NCI-H524 (cell line): ENCODE measurements at regions not wholly inside any gene's neighbourhood (a gene's known extent, or its start where the extent isn't known, plus 50 kb on each side); places are given as distances from the start of the nearest gene placed in this dataset.

ENCODE experiments used
- DNase-seq, 2 experiments: peaks; one replicate each; lab custom pipeline; 2025; lab: John Stamatoyannopoulos, UW

- DNase-seq, result no peak
Measured at GRCh38 chr6:139852067-139852466, 477.6 kb upstream of the CITED2 start.

DNA sequence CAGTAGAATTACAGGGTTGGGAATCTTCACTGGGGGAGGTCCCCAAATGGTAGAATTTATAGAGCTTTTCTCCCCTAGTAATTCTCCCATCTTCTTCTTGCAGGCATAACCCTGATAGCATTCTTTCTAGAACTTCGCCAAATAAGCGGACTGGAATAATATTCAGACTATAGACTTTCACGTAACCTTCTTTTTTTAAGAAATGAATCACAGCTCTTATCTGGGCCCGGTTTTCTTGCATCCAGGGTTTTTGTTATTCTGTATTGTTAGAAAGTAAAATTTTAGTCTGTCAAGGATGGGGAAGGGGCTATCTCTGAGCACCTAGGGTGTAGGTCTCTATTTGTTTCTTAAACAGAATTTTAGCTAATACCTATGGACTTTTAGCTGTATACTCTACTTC lies 476.8 kb upstream of the CITED2 start:
- DNase-seq, result no peak

DNA sequence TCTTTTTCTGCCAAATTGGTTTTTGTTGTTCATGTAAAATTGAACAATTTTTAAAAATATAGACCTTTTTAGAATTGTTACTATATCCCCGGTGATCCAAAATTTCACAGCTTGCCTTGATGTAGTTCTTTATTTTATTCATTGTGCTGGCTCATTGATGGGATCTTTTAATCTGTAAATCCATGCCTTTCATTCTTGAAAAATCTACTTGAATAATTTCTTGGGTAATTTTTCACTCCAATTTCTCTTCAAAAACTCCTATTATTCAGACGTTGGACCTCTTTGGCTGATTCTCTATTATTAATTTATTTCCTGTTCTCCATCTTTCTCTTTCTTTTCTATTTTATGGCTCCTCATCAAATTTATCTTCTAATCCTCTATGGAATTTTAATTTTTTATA lies 476.1 kb upstream of the CITED2 start:
- no peak for DNase-seq

GRCh38 chr6:139847457-139847813 lies 473.0 kb upstream of the CITED2 start:
- DNase-seq, result peak in 1 of 2 experiments; percentile 22

- no peak for DNase-seq
Measured at GRCh38 chr6:139846538-139847456, 472.3 kb upstream of the CITED2 start.

- no peak for DNase-seq
Measured at GRCh38 chr6:139844907-139845306, 470.5 kb upstream of the CITED2 start.

- DNase-seq, result no peak
Measured at GRCh38 chr6:139841794-139842215, 467.4 kb upstream of the CITED2 start.

- DNase-seq, result no peak
Measured at GRCh38 chr6:139839506-139840156, 465.2 kb upstream of the CITED2 start.

GRCh38 chr6:139834232-139834631 lies 459.8 kb upstream of the CITED2 start:
- DNase-seq, result no peak

GRCh38 chr6:139833592-139833991 lies 459.1 kb upstream of the CITED2 start:
- no peak for DNase-seq

DNA sequence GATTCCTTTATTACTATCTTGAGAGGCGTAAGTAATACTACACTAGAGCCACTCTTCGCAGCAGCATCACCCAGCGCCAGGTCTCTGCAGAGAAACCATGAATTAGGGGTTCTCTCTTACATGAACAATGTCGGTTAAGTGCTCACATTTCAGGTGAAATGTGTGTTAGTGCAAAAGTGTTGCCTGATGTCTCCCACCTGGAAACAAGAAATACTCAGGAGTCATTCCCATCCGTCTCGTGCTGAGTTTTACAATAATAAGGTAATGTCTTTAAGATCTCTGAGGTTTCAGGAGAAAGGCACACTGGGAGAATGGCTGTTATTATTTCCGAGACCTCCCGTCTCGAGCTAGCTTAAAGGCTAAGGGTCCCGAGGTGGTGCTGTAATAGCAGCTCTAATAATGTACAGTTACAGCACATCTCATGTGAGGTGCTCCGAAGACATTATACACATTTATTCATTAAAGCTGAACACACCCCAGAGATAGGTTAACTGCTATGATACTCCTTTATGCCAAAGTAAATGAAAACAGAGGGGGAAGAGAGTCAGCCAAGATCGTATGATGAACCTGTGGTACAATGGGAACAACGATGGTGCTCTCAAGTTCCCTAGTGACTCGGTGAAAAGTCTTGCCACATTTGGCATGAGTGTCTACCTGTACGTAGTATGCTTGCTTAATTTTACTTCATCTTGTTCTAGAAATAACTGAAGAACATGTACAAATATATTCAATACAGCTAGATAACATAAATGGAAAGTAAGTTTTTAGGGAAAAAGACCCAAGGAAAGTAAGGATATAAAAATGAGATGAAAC lies 458.3 kb upstream of the CITED2 start:
- DNase-seq, result no peak

GRCh38 chr6:139829576-139829975 lies 455.1 kb upstream of the CITED2 start:
- peak in 1 of 2 experiments; percentile 29 for DNase-seq

- no peak for DNase-seq
Measured at GRCh38 chr6:139828751-139829519, 454.5 kb upstream of the CITED2 start.

DNA sequence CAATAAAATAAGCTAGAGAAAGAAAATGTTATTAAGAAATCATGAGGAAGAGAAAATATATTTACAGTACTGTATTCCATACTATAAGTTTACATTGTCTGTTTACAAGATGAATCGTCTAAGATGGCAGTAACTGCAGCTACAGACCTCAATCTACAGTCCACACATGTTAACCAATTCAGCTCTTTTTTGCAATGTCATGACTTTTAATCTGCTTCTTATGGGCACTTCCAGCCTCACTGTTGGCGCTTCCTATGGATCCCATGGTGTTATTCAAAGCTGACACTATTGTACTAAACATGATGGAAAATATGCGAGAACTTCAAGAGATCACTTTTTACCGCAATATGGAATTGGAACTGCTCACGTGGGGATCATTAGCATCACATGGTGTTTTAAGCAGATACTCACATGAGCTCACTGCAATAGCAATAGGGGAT lies 451.5 kb upstream of the CITED2 start:
- no peak for DNase-seq

DNA sequence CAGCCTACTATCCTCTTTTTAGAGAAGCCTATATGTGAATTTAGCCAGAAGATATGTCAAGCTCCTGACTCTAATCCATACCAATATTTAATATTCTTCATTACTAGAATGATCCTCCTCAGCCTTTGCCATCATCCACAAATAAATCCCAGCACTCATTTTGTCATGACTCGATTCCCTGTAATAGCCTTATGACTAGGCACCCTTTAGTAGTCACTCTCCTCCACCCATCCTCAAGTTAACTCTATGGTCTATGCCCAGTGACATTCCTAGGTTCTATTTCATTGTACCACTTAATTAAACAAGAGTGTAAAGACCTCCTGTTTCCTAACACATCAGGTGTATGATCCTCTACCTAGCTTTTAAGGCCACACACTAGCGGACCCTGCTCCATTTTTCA lies 450.4 kb upstream of the CITED2 start:
- DNase-seq, result no peak

DNA sequence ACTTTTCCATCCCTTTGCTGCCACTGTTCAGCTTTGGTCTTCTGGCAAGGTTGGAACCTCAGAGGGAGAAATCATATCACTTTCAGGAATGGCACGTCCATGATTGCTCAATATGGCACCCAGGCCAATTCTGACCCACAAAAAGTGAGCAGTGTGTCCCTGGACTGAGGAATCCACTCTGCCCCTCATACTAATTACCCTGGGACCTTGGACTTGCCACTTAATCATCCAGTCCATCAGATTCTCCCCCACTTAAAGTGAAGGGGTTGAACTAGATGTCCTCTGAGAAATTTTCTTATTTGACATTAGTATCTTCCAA lies 449.3 kb upstream of the CITED2 start:
- DNase-seq, result no peak

- DNase-seq, result no peak
Measured at GRCh38 chr6:139823099-139823807, 448.8 kb upstream of the CITED2 start.

DNA sequence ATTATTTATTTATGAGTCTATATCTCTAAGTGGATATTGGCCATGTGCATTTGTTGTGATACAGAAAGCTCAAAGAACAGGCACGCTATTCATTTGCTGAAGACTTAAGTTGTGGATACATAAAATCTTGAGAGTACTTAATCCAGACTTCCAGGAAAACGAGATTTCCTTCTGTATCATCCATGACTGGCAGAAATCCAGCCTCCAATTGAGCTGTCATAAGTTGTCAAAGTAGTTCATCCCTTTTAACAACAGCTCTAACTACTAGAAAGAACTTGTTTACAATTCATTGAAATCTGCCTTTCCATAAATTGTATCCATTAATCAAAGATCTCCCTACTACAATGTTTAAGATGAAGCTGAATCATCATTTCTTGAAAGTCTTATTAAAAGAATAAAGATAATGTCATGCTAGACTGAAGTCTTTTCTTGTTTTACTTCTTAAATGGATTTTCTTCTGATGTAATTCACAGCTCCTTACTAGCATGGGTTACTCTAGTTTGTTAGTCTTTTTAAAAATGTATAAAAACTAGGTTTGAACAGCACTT lies 447.3 kb upstream of the CITED2 start:
- no peak for DNase-seq

- no peak for DNase-seq
Measured at GRCh38 chr6:139820210-139820609, 445.8 kb upstream of the CITED2 start.

- DNase-seq, result no peak
Measured at GRCh38 chr6:139819776-139820175, 445.3 kb upstream of the CITED2 start.

DNA sequence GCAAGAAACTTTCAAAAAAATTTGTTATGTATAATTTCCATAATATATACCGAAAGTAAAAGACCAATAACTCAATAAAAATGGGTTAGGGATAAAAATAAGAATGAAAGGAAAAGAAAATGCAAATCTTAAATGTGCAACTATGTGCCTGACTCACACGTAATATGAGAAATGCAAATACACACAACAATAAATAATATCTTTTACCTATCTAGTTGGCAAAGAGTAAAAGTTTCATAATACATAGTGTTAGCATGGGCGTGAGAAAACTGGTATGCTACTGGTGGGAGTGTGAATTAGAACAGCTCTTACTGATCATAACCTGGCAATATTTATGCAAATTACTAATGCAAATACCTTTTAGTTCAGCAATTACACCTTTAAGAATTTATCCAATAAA lies 438.5 kb upstream of the CITED2 start:
- DNase-seq, result no peak
